ENCODE measurements at regions not wholly inside any gene's neighbourhood (a gene's known extent, or its start where the extent isn't known, plus 50 kb on each side); places are given as distances from the start of the nearest gene placed in this dataset.

- TF ChIP-seq POLR2A (IDR thresholded peaks at IDR 0.05), result no peak
- TF ChIP-seq CTCF (IDR thresholded peaks at IDR 0.05), result no peak
Observed at GRCh38 chr2:226017537-226017936, 618.0 kb downstream of the NYAP2 start.
